ENCODE measurements at regions not wholly inside any gene's neighbourhood (a gene's known extent, or its start where the extent isn't known, plus 50 kb on each side); places are given as distances from the start of the nearest gene placed in this dataset.

- TF ChIP-seq CTCF (IDR thresholded peaks at IDR 0.05) (no peak), EP300 (IDR thresholded peaks at IDR 0.05) (no peak)
Measured at GRCh38 chr9:82492274-82492673, 503.7 kb downstream of the SPATA31D1 start.
